ENCODE measurements at regions not wholly inside any gene's neighbourhood (a gene's known extent, or its start where the extent isn't known, plus 50 kb on each side); places are given as distances from the start of the nearest gene placed in this dataset.

GRCh38 chr1:57696043-57696442, 272.2 kb upstream of the DAB1 start:
- no peak for DNase-seq

- no peak for DNase-seq
These were observed 262.4 kb upstream of the DAB1 start for GRCh38 chr1:57686306-57686705.

- no peak for DNase-seq
These were observed 259.4 kb upstream of the DAB1 start for GRCh38 chr1:57683037-57683942.

GRCh38 chr1:57678138-57678537, 254.3 kb upstream of the DAB1 start:
- DNase-seq: no peak

- DNase-seq: no peak
These were observed 251.9 kb upstream of the DAB1 start for GRCh38 chr1:57675776-57676175.

- no peak for DNase-seq
These were observed 250.9 kb upstream of the DAB1 start for GRCh38 chr1:57674801-57675200.

GRCh38 chr1:57672346-57673140, 248.7 kb upstream of the DAB1 start:
- no peak for DNase-seq

GRCh38 chr1:57671750-57672149, 247.9 kb upstream of the DAB1 start:
- no peak for DNase-seq

- DNase-seq: no peak
These were observed 235.9 kb upstream of the DAB1 start for GRCh38 chr1:57659804-57660203.

GRCh38 chr1:57655161-57655560, 231.3 kb upstream of the DAB1 start:
- no peak for DNase-seq

GRCh38 chr1:57644667-57645066, 220.8 kb upstream of the DAB1 start:
- no peak for DNase-seq

- DNase-seq: no peak
These were observed 214.4 kb upstream of the DAB1 start for GRCh38 chr1:57638239-57638638.

- DNase-seq: no peak
These were observed 213.3 kb upstream of the DAB1 start for GRCh38 chr1:57637155-57637554.

GRCh38 chr1:57633881-57634280, 210.0 kb upstream of the DAB1 start:
- no peak for DNase-seq

- no peak for DNase-seq
These were observed 209.2 kb upstream of the DAB1 start for GRCh38 chr1:57633056-57633455.

GRCh38 chr1:57632401-57632800, 208.5 kb upstream of the DAB1 start:
- DNase-seq: no peak

- no peak for DNase-seq
These were observed 203.8 kb upstream of the DAB1 start for GRCh38 chr1:57627612-57628011.

- no peak for DNase-seq
These were observed 200.1 kb upstream of the DAB1 start for GRCh38 chr1:57623791-57624538.

- no peak for DNase-seq
These were observed 199.4 kb upstream of the DAB1 start for GRCh38 chr1:57623039-57623790.

- no peak for DNase-seq
These were observed 197.9 kb upstream of the DAB1 start for GRCh38 chr1:57621776-57622175.

- no peak for DNase-seq
These were observed 196.7 kb upstream of the DAB1 start for GRCh38 chr1:57620605-57621004.

- DNase-seq: no peak
These were observed 193.1 kb upstream of the DAB1 start for GRCh38 chr1:57616921-57617320.

GRCh38 chr1:57615956-57616355, 192.1 kb upstream of the DAB1 start:
- DNase-seq: no peak

Measured in stimulated activated CD4-positive, alpha-beta T cell treated with anti-CD3 and anti-CD28 coated beads, Interleukin-15, amount 100 ng/mL, for 24 hours (primary cell).